HG03378 (cell line): ENCODE measurements at regions not wholly inside any gene's neighbourhood (a gene's known extent, or its start where the extent isn't known, plus 50 kb on each side); places are given as distances from the start of the nearest gene placed in this dataset.

Experiments used
- ATAC-seq: cut with Tn5 transposase; IDR thresholded peaks from one replicate; pipeline ENCODE4 v1.9.1; 2021; ENCODE audit warnings: mild to moderate bottlenecking, moderate library complexity; ENCODE audit not compliant: unreplicated experiment

DNA sequence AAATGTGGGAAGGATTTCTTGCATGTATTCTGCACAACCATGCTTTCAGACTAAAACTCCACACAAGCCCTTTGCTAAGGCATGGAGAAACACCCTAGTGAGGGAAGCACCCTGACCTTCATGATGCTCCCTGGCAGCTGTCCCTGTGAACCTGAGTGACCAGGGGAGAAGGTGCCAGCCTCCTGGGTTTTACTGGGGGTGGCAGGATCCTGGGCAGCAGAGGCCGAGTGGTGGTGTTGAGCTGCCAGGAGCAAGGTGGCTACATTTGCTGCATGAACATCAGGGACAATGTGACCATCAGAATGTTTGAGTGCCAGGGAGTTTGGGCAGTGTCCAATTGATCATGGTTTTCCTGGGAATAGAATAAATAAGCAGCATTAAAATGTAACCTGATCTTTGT, 437.9 kb downstream of the TCERG1L start:
- no peak for ATAC-seq

DNA sequence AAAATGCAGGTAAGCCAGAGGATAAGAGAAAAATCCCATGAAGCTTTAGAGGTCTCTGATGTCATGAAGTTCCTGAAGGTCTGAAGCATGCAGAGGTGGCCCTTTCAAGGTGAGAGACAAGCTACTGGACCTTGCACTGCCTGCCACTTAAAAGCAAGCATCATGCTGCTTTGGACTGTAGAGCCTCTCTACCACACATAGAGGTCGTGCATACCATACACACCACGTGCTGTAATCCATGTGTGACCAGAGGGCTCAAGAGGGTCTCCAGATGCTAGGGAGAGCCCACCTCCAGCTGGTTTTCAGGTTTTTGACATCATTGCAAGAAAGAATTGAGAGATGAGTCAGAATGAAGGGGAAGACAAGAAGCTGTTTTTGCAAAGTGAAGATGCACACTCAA, 436.4 kb downstream of the TCERG1L start:
- ATAC-seq: no peak

- no peak for ATAC-seq
These were observed 435.5 kb downstream of the TCERG1L start for GRCh38 chr10:130875897-130876472.

DNA sequence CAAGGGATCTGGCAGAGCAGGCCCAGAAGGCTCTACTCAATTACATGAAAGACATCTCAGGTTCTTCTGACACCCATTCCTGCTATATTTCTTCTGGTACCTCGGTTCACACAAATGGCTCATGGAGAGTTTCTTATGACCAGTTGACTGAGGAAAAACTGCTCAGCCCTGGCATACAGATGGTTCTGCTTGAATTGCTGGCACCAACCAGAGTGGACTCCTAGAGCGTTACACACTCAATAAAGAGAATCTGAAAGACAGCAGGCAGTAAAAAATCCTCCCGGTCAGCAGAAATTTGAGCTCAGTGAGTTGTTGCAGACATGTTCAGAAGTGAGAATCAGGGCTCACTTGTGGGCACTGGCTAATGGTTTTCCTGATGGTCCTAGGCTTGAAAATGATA, 434.4 kb downstream of the TCERG1L start:
- no peak for ATAC-seq

GRCh38 chr10:130878131-130878530, 433.4 kb downstream of the TCERG1L start:
- no peak for ATAC-seq

GRCh38 chr10:130882906-130883305, 428.6 kb downstream of the TCERG1L start:
- no peak for ATAC-seq

DNA sequence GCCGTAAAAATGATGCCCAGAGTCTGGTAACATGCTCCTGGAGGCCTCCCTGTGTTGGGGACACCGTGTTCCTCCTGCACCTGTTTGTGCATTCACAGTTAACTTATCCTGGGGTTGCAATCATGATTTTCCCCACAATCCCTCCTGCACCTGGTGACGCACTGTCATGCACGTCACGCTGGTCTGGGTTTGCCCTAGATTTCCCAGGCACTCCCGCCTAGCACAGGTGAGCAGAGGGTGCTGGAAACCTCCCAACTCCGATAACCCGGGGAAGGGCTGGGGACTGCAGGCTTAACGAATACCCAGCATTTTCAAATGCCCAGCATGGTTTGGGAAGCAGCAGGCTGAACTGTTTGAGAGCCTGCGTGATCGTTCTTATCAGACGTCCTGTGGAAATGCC, 427.1 kb downstream of the TCERG1L start:
- ATAC-seq: no peak

DNA sequence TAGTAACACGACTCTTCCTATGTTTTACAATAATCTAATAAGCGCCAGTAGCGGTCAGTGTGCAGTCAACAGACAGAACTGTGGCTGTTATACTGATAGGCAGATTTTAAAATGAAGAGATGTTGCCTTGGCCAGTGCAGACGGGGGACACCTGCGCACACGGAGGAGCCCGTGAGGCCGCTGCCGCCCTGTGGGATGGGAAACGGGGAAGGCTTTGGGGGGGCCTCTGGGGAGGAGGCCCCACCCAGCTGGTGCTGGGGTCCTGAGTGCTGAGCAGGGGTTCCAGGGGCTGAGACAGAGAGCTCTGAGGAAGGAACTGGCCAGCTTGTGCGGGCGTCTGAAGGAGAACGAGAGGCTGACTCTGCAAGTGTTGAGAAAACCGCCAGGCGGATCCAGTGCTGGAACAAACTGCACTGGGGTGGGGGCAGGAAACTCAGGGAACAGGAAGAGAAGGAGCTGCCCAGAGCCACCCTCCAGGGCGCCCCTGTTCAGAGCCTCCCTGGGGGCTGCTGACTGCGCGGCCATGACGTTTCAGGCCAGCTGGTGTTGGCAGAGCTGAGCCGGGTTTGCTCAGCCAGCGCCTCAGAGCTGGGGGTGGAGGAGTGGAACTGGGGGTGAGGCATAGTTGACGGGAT, 426.4 kb downstream of the TCERG1L start:
- no peak for ATAC-seq

DNA sequence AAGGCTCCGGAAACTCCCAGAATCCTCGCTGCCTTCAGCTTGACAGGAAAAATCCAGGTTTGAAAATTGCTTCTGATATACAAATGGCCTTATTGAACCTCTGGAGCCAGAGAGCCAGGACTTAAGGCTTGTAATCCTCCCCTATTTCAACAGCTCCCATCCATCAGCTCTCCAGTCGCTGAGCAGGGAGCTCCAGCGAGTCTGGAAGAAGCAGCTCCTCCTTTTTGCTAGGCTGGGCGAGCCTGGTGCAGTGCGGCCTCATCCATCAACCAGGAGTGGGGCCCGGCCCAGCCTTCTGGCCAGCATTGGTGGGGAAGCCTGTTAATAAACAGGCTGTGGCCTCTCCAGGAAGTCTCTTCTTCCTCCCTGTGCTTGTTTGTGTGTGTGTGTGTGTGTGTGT, 424.4 kb downstream of the TCERG1L start:
- no peak for ATAC-seq

GRCh38 chr10:130888493-130888892, 423.0 kb downstream of the TCERG1L start:
- no peak for ATAC-seq

DNA sequence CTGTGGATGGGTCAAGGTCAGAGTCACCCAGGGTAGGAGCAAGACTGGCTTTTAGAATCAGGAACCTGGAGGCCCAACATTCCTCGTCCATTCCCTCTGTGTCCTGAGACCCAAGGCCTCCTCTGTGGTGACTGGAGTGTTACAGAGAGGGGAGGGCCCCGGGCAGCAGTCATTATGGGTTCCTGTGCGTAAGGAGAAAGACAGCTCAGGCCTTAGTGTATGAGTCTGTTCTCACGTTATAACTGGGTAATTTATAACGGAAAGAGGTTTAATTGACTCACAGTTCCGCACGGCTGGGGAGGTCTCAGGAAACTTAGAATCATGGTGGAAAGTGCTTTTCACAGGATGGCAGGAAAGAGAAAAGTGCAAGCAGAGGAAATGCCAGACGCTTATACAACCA, 422.3 kb downstream of the TCERG1L start:
- ATAC-seq: no peak

DNA sequence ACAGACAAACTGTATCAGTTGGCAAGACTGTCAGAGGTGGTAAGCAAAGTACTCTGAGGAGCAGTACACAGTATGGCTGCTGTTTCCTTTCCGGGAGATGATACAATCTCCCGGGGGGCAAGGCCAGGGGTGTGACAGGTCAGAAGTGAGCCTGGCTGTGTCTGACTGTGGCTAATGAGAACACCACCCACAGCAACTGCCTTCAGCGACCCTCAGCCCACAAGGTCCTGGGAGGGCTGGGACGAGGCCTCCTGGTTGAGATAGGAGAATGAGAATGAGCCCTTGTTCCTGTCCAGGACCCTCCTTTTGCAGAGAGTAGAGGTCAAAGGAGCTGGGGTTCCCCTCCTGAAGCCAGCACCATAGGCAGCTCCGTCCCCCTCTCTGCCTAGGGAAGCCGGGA, 421.7 kb downstream of the TCERG1L start:
- no peak for ATAC-seq

DNA sequence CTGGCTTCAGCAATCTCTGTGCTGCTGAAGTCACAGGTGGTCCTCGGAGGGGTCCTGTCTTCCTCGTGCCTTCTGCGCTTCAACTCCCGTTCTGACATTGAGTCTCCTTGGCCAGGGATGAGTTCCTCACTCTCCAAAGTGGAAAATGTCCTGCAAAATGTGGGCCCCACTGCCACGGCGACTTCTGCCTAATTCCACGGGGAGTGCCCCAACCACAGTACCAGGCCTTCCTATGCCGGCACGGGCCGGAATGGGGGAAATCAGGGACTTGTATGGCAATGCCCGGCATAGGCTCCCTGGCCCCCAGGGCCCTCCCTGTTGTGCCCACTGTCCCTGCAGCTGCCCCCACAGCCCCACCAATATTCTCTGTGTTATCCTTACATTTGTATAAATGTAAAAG, 420.5 kb downstream of the TCERG1L start:
- no peak for ATAC-seq

DNA sequence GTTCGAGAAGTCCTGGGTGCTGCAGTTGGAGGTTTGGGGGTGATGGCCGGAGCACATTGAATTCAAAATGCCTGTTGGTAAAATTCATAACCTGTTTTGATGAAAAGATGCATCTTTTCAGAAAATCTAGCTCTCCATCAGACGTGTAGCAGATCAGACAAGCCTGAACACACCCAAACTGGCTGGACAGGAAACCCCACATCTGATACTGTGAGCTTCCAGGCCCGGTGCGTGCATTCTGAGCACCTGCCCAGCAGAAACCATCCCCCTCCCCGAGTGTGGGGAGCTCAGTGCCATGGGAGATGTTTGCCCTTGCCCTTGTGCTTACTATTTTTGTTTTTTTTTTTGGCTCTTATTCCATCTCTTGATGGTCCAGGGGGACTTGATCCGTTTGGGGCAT, 417.1 kb downstream of the TCERG1L start:
- ATAC-seq: no peak

DNA sequence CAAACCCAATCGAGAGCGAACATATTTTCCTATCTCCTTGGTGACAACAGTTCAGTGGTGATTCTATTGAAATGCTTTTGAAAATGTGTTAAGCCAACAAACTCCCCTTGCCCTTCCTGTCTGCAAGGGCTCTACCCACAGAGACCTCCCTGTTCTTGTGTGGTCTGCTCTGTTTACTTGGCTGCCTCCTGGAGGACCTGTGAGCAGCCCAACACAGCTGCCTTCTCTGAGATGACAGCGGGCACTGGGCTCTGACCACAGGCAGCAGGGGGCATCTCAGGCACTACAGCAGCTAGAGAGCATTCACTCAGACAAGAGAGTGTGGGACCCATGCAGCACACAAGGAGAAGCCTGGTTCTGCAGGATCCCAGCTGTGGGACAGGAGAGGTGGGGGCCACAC, 416.4 kb downstream of the TCERG1L start:
- ATAC-seq: no peak

GRCh38 chr10:130897815-130898214, 413.7 kb downstream of the TCERG1L start:
- no peak for ATAC-seq

DNA sequence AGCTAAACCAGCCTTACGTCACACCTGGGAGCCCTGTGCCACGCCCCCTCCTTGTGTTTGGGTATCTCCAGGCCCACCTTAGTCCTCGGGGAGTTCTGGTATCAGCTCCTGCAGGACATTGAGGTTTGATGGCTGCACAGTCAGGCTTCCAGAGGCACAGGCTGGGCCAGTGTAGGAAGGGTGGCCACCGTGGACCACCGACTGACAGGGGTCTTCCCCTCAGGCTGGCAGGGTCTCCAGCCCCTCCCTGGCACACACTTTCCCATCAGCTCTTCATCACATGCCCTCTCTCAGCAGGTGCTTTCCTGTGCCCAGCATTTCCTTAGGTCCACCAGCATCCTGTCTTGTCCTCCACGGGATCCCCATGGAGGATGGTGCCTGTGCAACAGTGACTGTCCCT, 413.1 kb downstream of the TCERG1L start:
- ATAC-seq: no peak

DNA sequence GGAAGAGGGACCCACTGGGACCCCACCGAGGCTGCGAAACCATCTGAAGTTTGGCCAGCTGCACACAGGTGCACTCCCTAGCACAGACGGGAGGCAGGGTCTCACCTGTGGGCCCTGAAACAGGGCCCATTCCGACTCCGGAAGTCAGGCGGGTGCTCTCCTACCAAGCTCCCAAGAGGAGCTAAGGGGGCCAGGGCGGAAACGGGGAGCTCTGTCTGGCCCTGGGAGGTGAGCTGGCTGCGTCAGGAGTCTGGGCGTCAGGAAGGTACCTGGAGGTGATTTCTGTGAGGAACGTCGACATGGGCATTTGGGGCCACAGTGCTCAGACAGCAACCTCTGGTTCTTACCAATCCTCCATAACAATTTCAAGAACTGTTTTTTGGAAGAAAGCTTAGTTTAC, 411.7 kb downstream of the TCERG1L start:
- ATAC-seq: no peak

DNA sequence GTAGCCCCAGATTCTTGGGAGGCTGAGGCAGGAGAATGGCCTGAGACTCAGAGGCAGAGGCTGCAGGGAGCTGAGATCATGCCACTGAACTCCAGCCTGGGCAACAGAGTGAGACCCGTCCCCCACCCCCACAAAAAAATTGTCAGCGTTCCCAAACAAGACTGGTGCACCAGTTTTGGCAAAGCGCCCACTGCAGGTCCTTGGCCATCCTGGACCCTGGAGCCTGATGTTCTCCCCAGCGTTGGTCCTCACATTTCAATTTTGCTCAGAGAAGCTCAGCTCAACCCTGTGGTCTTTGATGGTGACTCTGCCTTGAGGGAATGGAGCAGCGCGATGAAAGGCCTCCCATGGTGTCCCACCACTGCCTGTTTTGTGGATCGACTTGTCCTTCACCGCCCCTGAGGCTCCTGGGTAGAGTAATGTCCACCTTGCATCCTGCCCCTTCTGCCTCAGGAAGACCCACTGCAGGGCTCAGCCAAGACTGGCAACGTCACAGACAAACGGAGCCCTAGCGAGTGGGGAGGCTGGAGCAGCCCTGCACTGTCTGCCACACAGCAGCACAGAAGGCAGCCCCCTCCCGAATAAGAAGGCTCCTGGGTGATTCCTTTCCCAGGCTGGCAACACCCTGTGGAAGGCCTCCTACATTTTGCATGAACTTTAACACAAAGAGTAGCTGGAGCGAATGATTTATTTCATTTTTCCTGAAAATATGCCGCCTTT, 410.9 kb downstream of the TCERG1L start:
- ATAC-seq: no peak

GRCh38 chr10:130901311-130902165, 410.0 kb downstream of the TCERG1L start:
- no peak for ATAC-seq

GRCh38 chr10:130902471-130902870, 409.1 kb downstream of the TCERG1L start:
- no peak for ATAC-seq

DNA sequence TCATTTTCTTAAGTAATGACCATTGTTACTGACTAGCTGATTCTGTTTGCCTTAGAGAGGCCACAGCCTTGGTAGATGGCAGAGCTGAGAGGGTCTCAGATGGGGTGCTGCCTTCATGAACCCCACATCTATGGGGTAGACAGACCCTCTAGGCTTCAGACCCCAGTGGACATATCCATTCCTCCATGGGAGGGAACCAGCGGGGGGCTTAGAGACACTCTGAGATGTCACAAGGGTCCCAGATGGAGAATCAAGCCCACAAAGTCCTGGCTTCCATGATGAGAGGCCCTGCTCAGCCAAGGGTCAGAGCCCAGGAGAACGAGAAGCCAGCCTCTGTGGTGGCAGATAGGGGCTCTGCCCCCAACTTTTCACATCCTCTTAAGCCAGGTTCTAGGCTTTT, 408.6 kb downstream of the TCERG1L start:
- no peak for ATAC-seq
